NCI-H1105 treated with DMSO at 0.1 percent for 48 hours (cell line): ENCODE measurements at regions not wholly inside any gene's neighbourhood (a gene's known extent, or its start where the extent isn't known, plus 50 kb on each side); places are given as distances from the start of the nearest gene placed in this dataset.
"Not testable (repeated sequence)": the region's sequence is repeated elsewhere in the genome, so short reads cannot be mapped to it uniquely, and the experiment has no call there.

Source experiments
- DNase-seq: peaks from one replicate; lab custom pipeline; 2025; lab: John Stamatoyannopoulos, UW

- DNase-seq = not testable (repeated sequence)
Observed at GRCh38 chr17:20683651-20684229, 104.2 kb downstream of the CDRT15L2 start.

- not testable (repeated sequence) for DNase-seq
Observed at GRCh38 chr17:20684975-20685374, 105.5 kb downstream of the CDRT15L2 start.

GRCh38 chr17:20687584-20687983, 108.1 kb downstream of the CDRT15L2 start:
- DNase-seq = not testable (repeated sequence)

GRCh38 chr17:20689170-20689749, 109.7 kb downstream of the CDRT15L2 start:
- DNase-seq = not testable (repeated sequence)

- not testable (repeated sequence) for DNase-seq
Observed at GRCh38 chr17:20692706-20693105, 113.2 kb downstream of the CDRT15L2 start.

- not testable (repeated sequence) for DNase-seq
Observed at GRCh38 chr17:20695871-20696270, 116.3 kb downstream of the CDRT15L2 start.

- not testable (repeated sequence) for DNase-seq
Observed at GRCh38 chr17:20698463-20699206, 119.1 kb downstream of the CDRT15L2 start.

- not testable (repeated sequence) for DNase-seq
Observed at GRCh38 chr17:20700528-20700927, 121.0 kb downstream of the CDRT15L2 start.

- not testable (repeated sequence) for DNase-seq
Observed at GRCh38 chr17:20701366-20701765, 121.8 kb downstream of the CDRT15L2 start.

- DNase-seq = no peak
Observed at GRCh38 chr17:20702692-20703091, 123.2 kb downstream of the CDRT15L2 start.

- no peak for DNase-seq
Observed at GRCh38 chr17:20703781-20704180, 124.3 kb downstream of the CDRT15L2 start.

GRCh38 chr17:20705186-20705585, 125.7 kb downstream of the CDRT15L2 start:
- not testable (repeated sequence) for DNase-seq

GRCh38 chr17:20706751-20707373, 127.3 kb downstream of the CDRT15L2 start:
- no peak for DNase-seq

- not testable (repeated sequence) for DNase-seq
Observed at GRCh38 chr17:20708821-20709220, 129.3 kb downstream of the CDRT15L2 start.

GRCh38 chr17:20716481-20716880, 137.0 kb downstream of the CDRT15L2 start:
- not testable (repeated sequence) for DNase-seq

GRCh38 chr17:20721171-20721570, 141.6 kb downstream of the CDRT15L2 start:
- DNase-seq = no peak

GRCh38 chr17:20724391-20724790, 144.9 kb downstream of the CDRT15L2 start:
- DNase-seq = not testable (repeated sequence)

- not testable (repeated sequence) for DNase-seq
Observed at GRCh38 chr17:20727201-20727600, 147.7 kb downstream of the CDRT15L2 start.

GRCh38 chr17:20728181-20728580, 148.7 kb downstream of the CDRT15L2 start:
- no peak for DNase-seq

GRCh38 chr17:20731131-20731530, 151.6 kb downstream of the CDRT15L2 start:
- not testable (repeated sequence) for DNase-seq

- no peak for DNase-seq
Observed at GRCh38 chr17:20733923-20734322, 154.4 kb downstream of the CDRT15L2 start.

- DNase-seq = no peak
Observed at GRCh38 chr17:20735796-20736195, 156.3 kb downstream of the CDRT15L2 start.

GRCh38 chr17:20737636-20738035, 158.1 kb downstream of the CDRT15L2 start:
- DNase-seq = not testable (repeated sequence)
